A549 (cell line): ENCODE measurements at regions not wholly inside any gene's neighbourhood (a gene's known extent, or its start where the extent isn't known, plus 50 kb on each side); places are given as distances from the start of the nearest gene placed in this dataset.

Source experiments
- CBX2 ChIP-seq: fragments of 200-600 bp; sonication (generic); IDR thresholded peaks from 2 replicates; pipeline ENCODE4 v1.6.1; 2016; ENCODE audit warnings: low read depth, mild to moderate bottlenecking, borderline replicate concordance
- CHD2 ChIP-seq: fragments of 150-350 bp; IDR thresholded peaks from 2 replicates; pipeline ENCODE4 v1.6.1; 2014; ENCODE audit warnings: low read length; ENCODE audit not compliant: partially characterized antibody
- EP300 ChIP-seq, 2 experiments: fragments of >200 bp; sonication (Bioruptor Twin); formaldehyde crosslinking; IDR thresholded peaks; 2 replicates in 1 of 2; 3 replicates in 1 of 2; pipeline ENCODE4 v1.6.1; 2016 to 2017
- PHF8 ChIP-seq: fragments of 200-600 bp; sonication (generic); IDR thresholded peaks from 2 replicates; pipeline ENCODE4 v1.6.1; 2016; ENCODE audit warnings: low read depth, mild to moderate bottlenecking, antibody characterized with exemption, moderate library complexity, borderline replicate concordance
- TF ChIP-seq, protein P1 (sequence below): fragments of >200 bp; sonication (Bioruptor Twin); formaldehyde crosslinking; IDR thresholded peaks from 3 replicates; pipeline ENCODE4 v1.5.1; 2016
- TF ChIP-seq, protein P2 (sequence below): fragments of 200-600 bp; sonication (generic); IDR thresholded peaks from 2 replicates; pipeline ENCODE4 v1.6.1; 2016; ENCODE audit warnings: antibody characterized with exemption, mild to moderate bottlenecking, moderate library complexity

DNA sequence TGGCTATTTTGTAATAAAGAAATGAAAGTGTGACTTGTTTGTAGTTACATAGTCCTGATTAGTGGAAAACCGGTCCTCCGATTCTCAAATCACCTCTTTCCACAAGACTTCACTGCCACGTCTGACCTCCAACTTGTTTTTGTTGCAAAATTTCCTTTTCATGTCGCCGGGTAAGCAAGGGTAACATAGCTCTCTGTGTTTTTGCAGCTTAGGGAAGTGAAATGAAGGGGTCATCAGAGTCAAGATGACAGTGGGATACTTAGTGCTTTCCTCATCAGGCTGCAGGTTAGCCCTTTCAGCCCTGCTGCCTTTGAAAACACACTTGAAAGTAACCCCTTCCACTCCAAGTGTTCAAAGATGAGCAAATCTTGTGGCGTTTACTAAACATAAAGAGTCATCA is 217.9 kb downstream of the USP25 start:
- no peak for TF ChIP-seq EP300 (IDR thresholded peaks at IDR 0.05)
- no peak for TF ChIP-seq PHF8
- TF ChIP-seq CBX2, result no peak
- TF ChIP-seq, protein P1, sequence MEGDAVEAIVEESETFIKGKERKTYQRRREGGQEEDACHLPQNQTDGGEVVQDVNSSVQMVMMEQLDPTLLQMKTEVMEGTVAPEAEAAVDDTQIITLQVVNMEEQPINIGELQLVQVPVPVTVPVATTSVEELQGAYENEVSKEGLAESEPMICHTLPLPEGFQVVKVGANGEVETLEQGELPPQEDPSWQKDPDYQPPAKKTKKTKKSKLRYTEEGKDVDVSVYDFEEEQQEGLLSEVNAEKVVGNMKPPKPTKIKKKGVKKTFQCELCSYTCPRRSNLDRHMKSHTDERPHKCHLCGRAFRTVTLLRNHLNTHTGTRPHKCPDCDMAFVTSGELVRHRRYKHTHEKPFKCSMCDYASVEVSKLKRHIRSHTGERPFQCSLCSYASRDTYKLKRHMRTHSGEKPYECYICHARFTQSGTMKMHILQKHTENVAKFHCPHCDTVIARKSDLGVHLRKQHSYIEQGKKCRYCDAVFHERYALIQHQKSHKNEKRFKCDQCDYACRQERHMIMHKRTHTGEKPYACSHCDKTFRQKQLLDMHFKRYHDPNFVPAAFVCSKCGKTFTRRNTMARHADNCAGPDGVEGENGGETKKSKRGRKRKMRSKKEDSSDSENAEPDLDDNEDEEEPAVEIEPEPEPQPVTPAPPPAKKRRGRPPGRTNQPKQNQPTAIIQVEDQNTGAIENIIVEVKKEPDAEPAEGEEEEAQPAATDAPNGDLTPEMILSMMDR, result no peak
- TF ChIP-seq, protein P2, sequence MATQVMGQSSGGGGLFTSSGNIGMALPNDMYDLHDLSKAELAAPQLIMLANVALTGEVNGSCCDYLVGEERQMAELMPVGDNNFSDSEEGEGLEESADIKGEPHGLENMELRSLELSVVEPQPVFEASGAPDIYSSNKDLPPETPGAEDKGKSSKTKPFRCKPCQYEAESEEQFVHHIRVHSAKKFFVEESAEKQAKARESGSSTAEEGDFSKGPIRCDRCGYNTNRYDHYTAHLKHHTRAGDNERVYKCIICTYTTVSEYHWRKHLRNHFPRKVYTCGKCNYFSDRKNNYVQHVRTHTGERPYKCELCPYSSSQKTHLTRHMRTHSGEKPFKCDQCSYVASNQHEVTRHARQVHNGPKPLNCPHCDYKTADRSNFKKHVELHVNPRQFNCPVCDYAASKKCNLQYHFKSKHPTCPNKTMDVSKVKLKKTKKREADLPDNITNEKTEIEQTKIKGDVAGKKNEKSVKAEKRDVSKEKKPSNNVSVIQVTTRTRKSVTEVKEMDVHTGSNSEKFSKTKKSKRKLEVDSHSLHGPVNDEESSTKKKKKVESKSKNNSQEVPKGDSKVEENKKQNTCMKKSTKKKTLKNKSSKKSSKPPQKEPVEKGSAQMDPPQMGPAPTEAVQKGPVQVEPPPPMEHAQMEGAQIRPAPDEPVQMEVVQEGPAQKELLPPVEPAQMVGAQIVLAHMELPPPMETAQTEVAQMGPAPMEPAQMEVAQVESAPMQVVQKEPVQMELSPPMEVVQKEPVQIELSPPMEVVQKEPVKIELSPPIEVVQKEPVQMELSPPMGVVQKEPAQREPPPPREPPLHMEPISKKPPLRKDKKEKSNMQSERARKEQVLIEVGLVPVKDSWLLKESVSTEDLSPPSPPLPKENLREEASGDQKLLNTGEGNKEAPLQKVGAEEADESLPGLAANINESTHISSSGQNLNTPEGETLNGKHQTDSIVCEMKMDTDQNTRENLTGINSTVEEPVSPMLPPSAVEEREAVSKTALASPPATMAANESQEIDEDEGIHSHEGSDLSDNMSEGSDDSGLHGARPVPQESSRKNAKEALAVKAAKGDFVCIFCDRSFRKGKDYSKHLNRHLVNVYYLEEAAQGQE, result no peak
- no peak for TF ChIP-seq CHD2
